ENCODE measurements at regions not wholly inside any gene's neighbourhood (a gene's known extent, or its start where the extent isn't known, plus 50 kb on each side); places are given as distances from the start of the nearest gene placed in this dataset.

DNA sequence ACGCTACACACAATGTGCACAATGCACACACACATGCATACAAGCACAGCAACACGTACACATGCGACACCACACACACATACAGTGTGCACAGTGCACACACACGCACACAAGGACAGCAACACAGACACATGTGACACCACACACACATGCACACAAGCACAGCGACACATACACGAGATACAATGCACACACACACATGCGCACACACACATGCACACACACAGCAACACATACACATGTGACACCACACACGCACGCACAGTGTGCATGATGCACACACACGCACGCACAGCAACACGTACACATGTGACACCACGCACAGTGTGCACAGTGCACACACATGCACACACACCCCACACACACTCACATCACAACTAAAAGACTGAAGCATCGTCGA lies 327.3 kb downstream of the THBS2 start:
- TF ChIP-seq CTCF (IDR thresholded peaks at IDR 0.05; ENCODE audit: insufficient read depth, low read depth, low read length) (no peak), EZH2 (IDR thresholded peaks at IDR 0.05; ENCODE audit: insufficient read depth, low read length) (no peak)
